ENCODE measurements at regions not wholly inside any gene's neighbourhood (a gene's known extent, or its start where the extent isn't known, plus 50 kb on each side); places are given as distances from the start of the nearest gene placed in this dataset.

DNA sequence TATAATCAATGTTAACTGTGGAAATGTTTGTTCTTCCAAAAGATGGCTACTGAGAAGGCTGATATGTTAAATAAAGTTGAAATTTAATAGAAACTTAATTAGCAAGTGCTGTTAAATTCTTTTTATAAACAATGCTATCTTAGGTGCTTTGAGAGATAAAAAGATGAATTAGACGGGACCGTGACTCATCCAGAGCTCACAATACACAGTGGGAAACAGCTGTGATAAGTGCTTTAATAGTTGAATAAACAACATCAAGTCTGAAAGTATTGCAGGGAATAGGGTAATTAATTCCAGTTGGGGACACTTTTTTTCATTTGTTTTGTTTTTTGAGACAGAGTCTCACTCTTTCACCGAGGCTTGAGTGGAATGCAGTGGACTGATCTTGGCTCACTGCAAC lies 85.5 kb upstream of the DTNA start (continued):
- TF ChIP-seq FEZF1 (tag by site-specific recombination; IDR thresholded peaks at IDR 0.05) = peak; percentile 69
- no peak for TF ChIP-seq ZNF658 (tag by site-specific recombination; IDR thresholded peaks at IDR 0.05)
- no peak for TF ChIP-seq ZBTB21 (tag by site-specific recombination; IDR thresholded peaks at IDR 0.05)
- 0 out of 2 replicates have a peak, but pooled peaks have one; percentile 18 for TF ChIP-seq GLI2 (tag by site-specific recombination; IDR thresholded peaks at IDR 0.05; ENCODE audit: borderline replicate concordance, low read depth)
- no peak for TF ChIP-seq ZNF155 (tag by site-specific recombination; IDR thresholded peaks at IDR 0.05)
- no peak for TF ChIP-seq HOXC10 (CRISPR knock-in tag; IDR thresholded peaks at IDR 0.05)
- TF ChIP-seq ZNF366 (tag by site-specific recombination; conservative IDR thresholded peaks at IDR 0.05) = peak; percentile 52
- TF ChIP-seq GFI1B (tag by site-specific recombination; IDR thresholded peaks at IDR 0.05) = 0 out of 2 replicates have a peak, but pooled peaks have one; percentile 11
- TF ChIP-seq ZNF660 (tag by site-specific recombination; IDR thresholded peaks at IDR 0.05) = 0 out of 2 replicates have a peak, but pooled peaks have one; percentile 16
- TF ChIP-seq ZNF19 (tag by site-specific recombination; IDR thresholded peaks at IDR 0.05; ENCODE audit: low read depth) = 0 out of 2 replicates have a peak, but pooled peaks have one; percentile 11

DNA sequence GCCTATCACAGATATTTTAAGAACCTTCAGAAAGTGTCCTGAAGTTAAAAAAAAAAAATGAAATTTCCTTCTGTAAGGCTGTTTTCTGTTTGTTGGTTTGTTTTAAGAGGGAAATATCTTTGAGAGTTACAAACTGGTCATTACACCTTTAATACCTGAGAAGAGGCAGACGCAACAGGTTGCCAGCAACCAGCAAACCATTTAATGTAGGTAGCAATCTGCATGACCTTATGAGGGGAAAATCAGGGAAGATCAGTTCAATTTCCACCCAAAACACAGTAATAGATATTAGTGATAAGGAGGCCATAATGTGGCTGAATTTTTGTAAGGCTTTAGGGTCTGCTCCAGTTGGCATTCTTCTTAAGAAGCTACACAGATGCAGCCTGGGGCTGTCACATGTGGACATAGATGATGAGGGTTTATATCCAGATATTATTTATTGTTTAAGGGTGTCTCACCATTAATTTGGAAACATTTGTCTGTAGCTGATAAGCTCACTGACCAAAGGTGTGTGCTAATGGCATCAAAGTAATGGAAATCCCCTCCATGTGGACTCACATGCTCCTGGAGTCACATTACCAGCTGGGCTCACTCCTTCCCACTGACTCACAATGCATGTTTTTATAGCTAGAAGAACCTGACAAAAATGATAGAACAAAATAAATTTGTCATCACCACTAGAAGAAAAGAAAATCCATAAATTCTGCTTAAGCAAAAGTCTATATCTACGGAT lies 83.5 kb upstream of the DTNA start:
- CTCF ChIA-PET = interaction anchor here (0.6 to 1.0 kb wide), 5 partner anchors 18 to 380 kb away, joined by 3 to 9 read pairs (median 5); no protein-coding TSS in a partner anchor
- no peaks in the 10 kb centered on the region for H3K36me3 ChIP-seq (ENCODE audit: control insufficient read depth in 2 of 2, insufficient read depth in 1 of 2, low read length in 2 of 2)
- no peak overlapping the region for H3K27ac ChIP-seq (ENCODE audit: extremely low read depth, low read depth, low read length)
- H3K4me1 ChIP-seq (ENCODE audit: control insufficient read depth, insufficient read depth, low read length) = peaks cover 12% of the 10 kb centered on the region; the same call in 1 of the 2 replicates
- no peaks in the 10 kb centered on the region for H3K9me3 ChIP-seq (ENCODE audit: control insufficient read depth, insufficient read depth, low read depth, low read length)
- TF ChIP-seq SCRT1 (tag by site-specific recombination; IDR thresholded peaks at IDR 0.05; ENCODE audit: borderline replicate concordance) (peak; percentile 69; the same call in 1 of the 2 replicates), SALL2 (tag by site-specific recombination; IDR thresholded peaks at IDR 0.05; ENCODE audit: borderline replicate concordance) (no peak), RBAK (tag by site-specific recombination; IDR thresholded peaks at IDR 0.05) (peak; percentile 46; the same call in 1 of the 2 replicates), SCRT2 (tag by site-specific recombination; IDR thresholded peaks at IDR 0.05) (peak; percentile 78; the same call in 1 of the 2 replicates), ZNF585B (tag by site-specific recombination; IDR thresholded peaks at IDR 0.05) (peak; percentile 26; the same call in 1 of the 2 replicates), ZNF391 (tag by site-specific recombination; IDR thresholded peaks at IDR 0.05; ENCODE audit: borderline replicate concordance, low read depth) (no peak), MZF1 (tag by site-specific recombination; IDR thresholded peaks at IDR 0.05; ENCODE audit: borderline replicate concordance) (peak; percentile 52; the same call in 1 of the 2 replicates), ZNF626 (tag by site-specific recombination; IDR thresholded peaks at IDR 0.05) (no peak), TCF7L2 (IDR thresholded peaks at IDR 0.05; ENCODE audit: borderline replicate concordance, low read depth, low read length) (peak; percentile 51; the same call in 1 of the 2 replicates), HOXC10 (CRISPR knock-in tag; IDR thresholded peaks at IDR 0.05) (no peak), TRIM28 (IDR thresholded peaks at IDR 0.05; ENCODE audit: borderline replicate concordance, low read length) (0 out of 2 replicates have a peak, but pooled peaks have one; percentile 12)
- POLR2A ChIA-PET = no interaction called here
- H3K4me3 ChIP-seq (ENCODE audit: low read depth, low read length) = no peak overlapping the region

DNA sequence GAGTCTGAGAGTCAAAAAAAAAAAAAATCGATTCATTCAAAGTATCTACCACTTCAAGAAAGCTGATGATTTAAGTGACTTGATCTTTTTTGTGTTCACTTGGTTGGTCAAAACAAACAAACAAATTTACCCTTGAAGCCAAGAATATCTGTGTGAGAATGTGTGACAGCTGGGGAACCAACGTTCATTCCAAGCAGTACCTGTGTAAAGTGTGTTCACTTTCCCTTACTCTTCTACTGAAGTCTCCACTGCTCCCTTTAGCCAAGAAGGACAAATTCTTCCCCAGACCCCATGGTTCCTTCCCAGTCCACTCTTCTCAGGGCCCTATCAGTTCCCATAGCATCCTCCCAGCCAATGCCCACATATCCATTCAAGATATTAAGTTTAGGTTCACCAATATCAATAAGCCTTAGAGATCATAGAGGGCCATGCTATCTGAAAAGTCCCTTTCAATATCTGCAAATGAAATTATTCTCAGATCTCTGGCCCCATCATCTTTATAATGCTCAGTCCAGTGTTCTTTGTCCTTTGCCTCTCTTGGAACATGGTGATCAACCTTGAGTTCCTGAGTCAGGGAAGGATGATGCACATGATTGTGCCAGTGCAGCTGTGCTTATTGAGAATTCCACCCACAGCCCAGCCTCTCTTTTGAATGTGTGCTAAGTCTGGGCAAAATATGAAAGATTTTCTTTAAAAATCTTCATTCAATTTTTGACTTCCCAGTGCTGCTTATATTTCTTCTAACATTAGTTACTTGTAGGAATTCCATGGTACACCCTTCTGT lies 82.8 kb upstream of the DTNA start:
- POLR2A ChIA-PET = no interaction called here
- Histone ChIP-seq H3K27ac (ENCODE audit: extremely low read depth, low read depth, low read length) (no peak overlapping the region), H3K4me1 (ENCODE audit: control insufficient read depth, insufficient read depth, low read length) (peaks cover 15% of the 10 kb centered on the region), H3K9me3 (ENCODE audit: control insufficient read depth, insufficient read depth, low read depth, low read length) (no peaks in the 10 kb centered on the region), H3K4me3 (ENCODE audit: low read depth, low read length) (no peak overlapping the region), H3K36me3 (ENCODE audit: control insufficient read depth in 2 of 2, insufficient read depth in 1 of 2, low read length in 2 of 2) (no peaks in the 10 kb centered on the region)
- CTCF ChIA-PET = interaction anchor here (0.6 to 1.5 kb wide), 5 partner anchors 18 to 379 kb away, joined by 3 to 9 read pairs (median 5); no protein-coding TSS in a partner anchor
- TF ChIP-seq ZNF2 (tag by site-specific recombination; IDR thresholded peaks at IDR 0.05) (no peak), KLF7 (tag by site-specific recombination; IDR thresholded peaks at IDR 0.05; ENCODE audit: borderline replicate concordance) (no peak), FEZF1 (tag by site-specific recombination; IDR thresholded peaks at IDR 0.05) (0 out of 2 replicates have a peak, but pooled peaks have one; percentile 13), ZNF558 (tag by site-specific recombination; IDR thresholded peaks at IDR 0.05) (no peak), ZNF19 (tag by site-specific recombination; IDR thresholded peaks at IDR 0.05; ENCODE audit: low read depth) (no peak)
- TF ChIP-seq, protein P1, sequence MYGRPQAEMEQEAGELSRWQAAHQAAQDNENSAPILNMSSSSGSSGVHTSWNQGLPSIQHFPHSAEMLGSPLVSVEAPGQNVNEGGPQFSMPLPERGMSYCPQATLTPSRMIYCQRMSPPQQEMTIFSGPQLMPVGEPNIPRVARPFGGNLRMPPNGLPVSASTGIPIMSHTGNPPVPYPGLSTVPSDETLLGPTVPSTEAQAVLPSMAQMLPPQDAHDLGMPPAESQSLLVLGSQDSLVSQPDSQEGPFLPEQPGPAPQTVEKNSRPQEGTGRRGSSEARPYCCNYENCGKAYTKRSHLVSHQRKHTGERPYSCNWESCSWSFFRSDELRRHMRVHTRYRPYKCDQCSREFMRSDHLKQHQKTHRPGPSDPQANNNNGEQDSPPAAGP (tag by site-specific recombination; IDR thresholded peaks at IDR 0.05) = no peak
- TF ChIP-seq, protein P2, sequence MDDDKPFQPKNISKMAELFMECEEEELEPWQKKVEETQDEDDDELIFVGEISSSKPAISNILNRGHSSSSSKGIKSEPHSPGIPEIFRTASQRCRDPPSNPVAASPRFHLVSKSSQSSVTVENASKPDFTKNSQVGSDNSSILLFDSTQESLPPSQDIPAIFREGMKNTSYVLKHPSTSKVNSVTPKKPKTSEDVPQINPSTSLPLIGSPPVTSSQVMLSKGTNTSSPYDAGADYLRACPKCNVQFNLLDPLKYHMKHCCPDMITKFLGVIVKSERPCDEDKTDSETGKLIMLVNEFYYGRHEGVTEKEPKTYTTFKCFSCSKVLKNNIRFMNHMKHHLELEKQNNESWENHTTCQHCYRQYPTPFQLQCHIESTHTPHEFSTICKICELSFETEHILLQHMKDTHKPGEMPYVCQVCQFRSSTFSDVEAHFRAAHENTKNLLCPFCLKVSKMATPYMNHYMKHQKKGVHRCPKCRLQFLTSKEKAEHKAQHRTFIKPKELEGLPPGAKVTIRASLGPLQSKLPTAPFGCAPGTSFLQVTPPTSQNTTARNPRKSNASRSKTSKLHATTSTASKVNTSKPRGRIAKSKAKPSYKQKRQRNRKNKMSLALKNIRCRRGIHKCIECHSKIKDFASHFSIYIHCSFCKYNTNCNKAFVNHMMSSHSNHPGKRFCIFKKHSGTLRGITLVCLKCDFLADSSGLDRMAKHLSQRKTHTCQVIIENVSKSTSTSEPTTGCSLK (tag by site-specific recombination; IDR thresholded peaks at IDR 0.05) = no peak
- TF ChIP-seq, protein P3, sequence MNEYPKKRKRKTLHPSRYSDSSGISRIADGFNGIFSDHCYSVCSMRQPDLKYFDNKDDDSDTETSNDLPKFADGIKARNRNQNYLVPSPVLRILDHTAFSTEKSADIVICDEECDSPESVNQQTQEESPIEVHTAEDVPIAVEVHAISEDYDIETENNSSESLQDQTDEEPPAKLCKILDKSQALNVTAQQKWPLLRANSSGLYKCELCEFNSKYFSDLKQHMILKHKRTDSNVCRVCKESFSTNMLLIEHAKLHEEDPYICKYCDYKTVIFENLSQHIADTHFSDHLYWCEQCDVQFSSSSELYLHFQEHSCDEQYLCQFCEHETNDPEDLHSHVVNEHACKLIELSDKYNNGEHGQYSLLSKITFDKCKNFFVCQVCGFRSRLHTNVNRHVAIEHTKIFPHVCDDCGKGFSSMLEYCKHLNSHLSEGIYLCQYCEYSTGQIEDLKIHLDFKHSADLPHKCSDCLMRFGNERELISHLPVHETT (tag by site-specific recombination; IDR thresholded peaks at IDR 0.05) = no peak

Measured in HEK293 (cell line).